ENCODE measurements at regions not wholly inside any gene's neighbourhood (a gene's known extent, or its start where the extent isn't known, plus 50 kb on each side); places are given as distances from the start of the nearest gene placed in this dataset.

DNA sequence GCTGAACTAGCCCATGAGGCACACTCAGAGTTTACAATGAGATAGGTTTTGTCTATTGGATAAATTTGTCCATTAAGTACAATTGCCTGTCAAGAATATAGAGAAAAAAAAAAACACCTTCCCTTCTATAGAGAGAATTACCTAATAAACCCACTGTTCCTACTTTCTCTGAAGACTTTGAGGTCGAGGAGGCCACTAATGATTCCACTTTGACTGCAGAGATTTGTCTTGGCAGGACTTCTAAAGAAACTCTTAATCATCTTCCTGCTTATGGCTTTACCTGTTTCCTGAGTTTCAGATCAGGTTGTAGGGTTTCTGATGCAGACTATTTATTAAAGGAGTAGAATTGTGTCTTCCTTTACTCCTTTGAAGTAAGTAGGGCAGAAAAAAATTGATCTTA lies 342.4 kb upstream of the KCNMB2 start:
- H3K4me3 ChIP-seq (ENCODE audit: low read depth in 1 of 3, low read length in 3 of 3) = no peak overlapping the region
- H3K4me1 ChIP-seq (ENCODE audit: control insufficient read depth in 4 of 4, insufficient read depth in 4 of 4, low read length in 3 of 4) = no peaks in the 10 kb centered on the region
- no peak overlapping the region for H3K9ac ChIP-seq (ENCODE audit: low read depth in 1 of 2, low read length in 2 of 2)
- H3K36me3 ChIP-seq (ENCODE audit: control insufficient read depth in 4 of 4, insufficient read depth in 3 of 4, low read depth in 1 of 4, low read length in 3 of 4) = no peaks in the 10 kb centered on the region
- no peaks in the 10 kb centered on the region for H3K9me3 ChIP-seq (ENCODE audit: control insufficient read depth in 4 of 4, low read length in 3 of 4)
- no peaks in the 10 kb centered on the region for H3K27me3 ChIP-seq (ENCODE audit: control insufficient read depth in 4 of 4, insufficient read depth in 4 of 4, low read length in 3 of 4)
- no peak overlapping the region for H3K27ac ChIP-seq (ENCODE audit: low read depth in 1 of 2, low read length in 2 of 2)
- 59% methylated on average over 1 of the region's 1 CpG for WGBS
- DNase-seq (ENCODE audit: low spot score) = no peak
- TF ChIP-seq GABPA (IDR thresholded peaks at IDR 0.05 in 1 of 2, conservative IDR thresholded peaks at IDR 0.05 in 1 of 2) (no peak), HNF4A (conservative IDR thresholded peaks at IDR 0.05) (no peak), JUND (IDR thresholded peaks at IDR 0.05) (no peak), RAD21 (IDR thresholded peaks at IDR 0.05) (no peak), TAF1 (conservative IDR thresholded peaks at IDR 0.05) (no peak), HNF4G (IDR thresholded peaks at IDR 0.05) (no peak), SP1 (IDR thresholded peaks at IDR 0.05) (no peak), YY1 (IDR thresholded peaks at IDR 0.05) (no peak)
- TF ChIP-seq, protein P1, sequence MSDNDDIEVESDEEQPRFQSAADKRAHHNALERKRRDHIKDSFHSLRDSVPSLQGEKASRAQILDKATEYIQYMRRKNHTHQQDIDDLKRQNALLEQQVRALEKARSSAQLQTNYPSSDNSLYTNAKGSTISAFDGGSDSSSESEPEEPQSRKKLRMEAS (IDR thresholded peaks at IDR 0.05) = no peak

DNA sequence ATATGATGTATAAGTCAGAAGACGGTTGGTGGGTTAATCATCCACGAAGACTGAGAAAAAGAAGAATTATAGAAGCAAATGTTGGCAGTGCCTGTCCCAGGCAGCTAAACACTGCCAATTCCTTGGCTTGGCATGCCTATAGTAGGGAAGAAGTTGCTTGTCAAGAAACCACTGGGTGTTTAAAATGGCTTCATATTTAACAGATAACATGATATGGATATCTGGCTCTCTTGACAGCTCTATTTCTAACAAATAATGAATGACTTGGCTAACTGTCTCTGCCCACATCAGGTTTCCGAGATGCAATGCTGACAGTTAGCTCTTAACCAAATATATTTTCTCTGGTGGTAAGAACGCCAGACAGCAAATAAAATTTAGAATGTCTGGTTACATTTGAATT lies 341.7 kb upstream of the KCNMB2 start:
- no peak for DNase-seq (ENCODE audit: low spot score)
- H3K27me3 ChIP-seq (ENCODE audit: control insufficient read depth in 4 of 4, insufficient read depth in 4 of 4, low read length in 3 of 4) = no peaks in the 10 kb centered on the region
- 78% methylated on average over 4 of the region's 4 CpGs for WGBS
- no peak for TF ChIP-seq TAF1 (conservative IDR thresholded peaks at IDR 0.05)
- TF ChIP-seq NR2F2 (IDR thresholded peaks at IDR 0.05) = no peak
- no peak for TF ChIP-seq FOXA1 (IDR thresholded peaks at IDR 0.05)
- H3K4me3 ChIP-seq (ENCODE audit: low read depth in 1 of 3, low read length in 3 of 3) = no peak overlapping the region
- no peaks in the 10 kb centered on the region for H3K4me1 ChIP-seq (ENCODE audit: control insufficient read depth in 4 of 4, insufficient read depth in 4 of 4, low read length in 3 of 4)
- H3K9ac ChIP-seq (ENCODE audit: low read depth in 1 of 2, low read length in 2 of 2) = no peak overlapping the region
- H3K36me3 ChIP-seq (ENCODE audit: control insufficient read depth in 4 of 4, insufficient read depth in 3 of 4, low read depth in 1 of 4, low read length in 3 of 4) = no peaks in the 10 kb centered on the region
- H3K9me3 ChIP-seq (ENCODE audit: control insufficient read depth in 4 of 4, low read length in 3 of 4) = no peaks in the 10 kb centered on the region
- no peak overlapping the region for H3K27ac ChIP-seq (ENCODE audit: low read depth in 1 of 2, low read length in 2 of 2)

DNA sequence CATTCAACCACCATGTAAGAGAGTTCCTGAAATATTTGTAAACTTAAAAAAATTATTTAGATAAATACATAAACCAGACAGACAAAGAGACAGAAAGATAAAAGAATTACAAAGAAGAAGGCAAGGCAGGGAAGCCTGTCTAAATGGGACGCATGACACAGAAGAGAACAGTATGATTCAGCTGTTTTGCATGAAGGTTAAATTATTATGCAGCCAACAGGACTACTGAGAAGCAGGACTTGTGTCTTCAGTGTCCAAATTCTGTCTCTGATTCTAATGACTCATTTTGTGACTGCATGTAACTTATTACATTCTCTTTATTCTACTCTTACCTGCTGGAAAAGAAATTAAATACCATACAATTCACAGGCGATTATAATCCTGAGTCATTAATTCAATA lies 340.4 kb upstream of the KCNMB2 start:
- H3K27ac ChIP-seq (ENCODE audit: low read depth in 1 of 2, low read length in 2 of 2) = no peak overlapping the region
- TF ChIP-seq YY1 (IDR thresholded peaks at IDR 0.05) = no peak
- no peak for TF ChIP-seq FOXA2 (IDR thresholded peaks at IDR 0.05)
- TF ChIP-seq, protein P2, sequence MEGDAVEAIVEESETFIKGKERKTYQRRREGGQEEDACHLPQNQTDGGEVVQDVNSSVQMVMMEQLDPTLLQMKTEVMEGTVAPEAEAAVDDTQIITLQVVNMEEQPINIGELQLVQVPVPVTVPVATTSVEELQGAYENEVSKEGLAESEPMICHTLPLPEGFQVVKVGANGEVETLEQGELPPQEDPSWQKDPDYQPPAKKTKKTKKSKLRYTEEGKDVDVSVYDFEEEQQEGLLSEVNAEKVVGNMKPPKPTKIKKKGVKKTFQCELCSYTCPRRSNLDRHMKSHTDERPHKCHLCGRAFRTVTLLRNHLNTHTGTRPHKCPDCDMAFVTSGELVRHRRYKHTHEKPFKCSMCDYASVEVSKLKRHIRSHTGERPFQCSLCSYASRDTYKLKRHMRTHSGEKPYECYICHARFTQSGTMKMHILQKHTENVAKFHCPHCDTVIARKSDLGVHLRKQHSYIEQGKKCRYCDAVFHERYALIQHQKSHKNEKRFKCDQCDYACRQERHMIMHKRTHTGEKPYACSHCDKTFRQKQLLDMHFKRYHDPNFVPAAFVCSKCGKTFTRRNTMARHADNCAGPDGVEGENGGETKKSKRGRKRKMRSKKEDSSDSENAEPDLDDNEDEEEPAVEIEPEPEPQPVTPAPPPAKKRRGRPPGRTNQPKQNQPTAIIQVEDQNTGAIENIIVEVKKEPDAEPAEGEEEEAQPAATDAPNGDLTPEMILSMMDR (IDR thresholded peaks at IDR 0.05; ENCODE audit: low read depth, low read length, missing input control) = no peak
- no peak for TF ChIP-seq RXRA (IDR thresholded peaks at IDR 0.05)
- TF ChIP-seq HNF4G (IDR thresholded peaks at IDR 0.05) = no peak
- H3K27me3 ChIP-seq (ENCODE audit: control insufficient read depth in 4 of 4, insufficient read depth in 4 of 4, low read length in 3 of 4) = no peaks in the 10 kb centered on the region
- H3K4me3 ChIP-seq (ENCODE audit: low read depth in 1 of 3, low read length in 3 of 3) = no peak overlapping the region
- no peak overlapping the region for H3K9ac ChIP-seq (ENCODE audit: low read depth in 1 of 2, low read length in 2 of 2)
- no peaks in the 10 kb centered on the region for H3K9me3 ChIP-seq (ENCODE audit: control insufficient read depth in 4 of 4, low read length in 3 of 4)
- DNase-seq (ENCODE audit: low spot score) = no peak
- WGBS = 89% methylated on average over 2 of the region's 2 CpGs
- H3K36me3 ChIP-seq (ENCODE audit: control insufficient read depth in 4 of 4, insufficient read depth in 3 of 4, low read depth in 1 of 4, low read length in 3 of 4) = no peaks in the 10 kb centered on the region
- H3K4me1 ChIP-seq (ENCODE audit: control insufficient read depth in 4 of 4, insufficient read depth in 4 of 4, low read length in 3 of 4) = no peaks in the 10 kb centered on the region

DNA sequence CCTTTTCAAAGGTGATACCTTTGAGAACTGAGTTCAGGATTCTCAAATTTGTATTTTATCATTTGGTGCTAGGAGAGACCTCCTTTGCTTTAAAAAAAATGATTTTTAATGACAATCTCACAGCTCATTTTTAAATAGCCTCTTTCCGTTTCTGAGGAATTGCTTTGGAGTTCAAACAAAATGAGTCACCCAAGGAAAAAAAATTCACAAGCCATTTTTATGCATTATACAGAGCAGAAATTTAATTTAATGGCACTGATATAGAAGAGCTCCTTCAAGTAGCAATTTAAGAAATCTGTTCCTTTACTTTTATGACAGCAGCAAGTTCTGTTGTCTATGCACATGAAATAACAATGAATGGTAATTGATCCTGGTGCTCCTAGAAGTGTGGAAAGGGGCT lies 337.9 kb upstream of the KCNMB2 start:
- Histone ChIP-seq H3K27me3 (ENCODE audit: control insufficient read depth in 4 of 4, insufficient read depth in 4 of 4, low read length in 3 of 4) (no peaks in the 10 kb centered on the region), H3K4me1 (ENCODE audit: control insufficient read depth in 4 of 4, insufficient read depth in 4 of 4, low read length in 3 of 4) (no peaks in the 10 kb centered on the region), H3K9me3 (ENCODE audit: control insufficient read depth in 4 of 4, low read length in 3 of 4) (no peaks in the 10 kb centered on the region), H3K9ac (ENCODE audit: low read depth in 1 of 2, low read length in 2 of 2) (no peak overlapping the region), H3K36me3 (ENCODE audit: control insufficient read depth in 4 of 4, insufficient read depth in 3 of 4, low read depth in 1 of 4, low read length in 3 of 4) (no peaks in the 10 kb centered on the region), H3K4me3 (ENCODE audit: low read depth in 1 of 3, low read length in 3 of 3) (no peak overlapping the region), H3K27ac (ENCODE audit: low read depth in 1 of 2, low read length in 2 of 2) (no peak overlapping the region)
- no peak for DNase-seq (ENCODE audit: low spot score)
- WGBS = 81% methylated on average over 1 of the region's 1 CpG
- TF ChIP-seq FOXA2 (IDR thresholded peaks at IDR 0.05) (no peak), RAD21 (IDR thresholded peaks at IDR 0.05) (no peak), NR2F2 (IDR thresholded peaks at IDR 0.05) (no peak), RXRA (IDR thresholded peaks at IDR 0.05) (no peak), TAF1 (conservative IDR thresholded peaks at IDR 0.05) (no peak), HNF4A (conservative IDR thresholded peaks at IDR 0.05) (no peak), YY1 (IDR thresholded peaks at IDR 0.05) (no peak), JUND (IDR thresholded peaks at IDR 0.05) (no peak)
- TF ChIP-seq, protein P2 (IDR thresholded peaks at IDR 0.05; ENCODE audit: low read depth, low read length, missing input control) = no peak
- TF ChIP-seq, protein P1 (IDR thresholded peaks at IDR 0.05) = no peak
- TF ChIP-seq, protein P3, sequence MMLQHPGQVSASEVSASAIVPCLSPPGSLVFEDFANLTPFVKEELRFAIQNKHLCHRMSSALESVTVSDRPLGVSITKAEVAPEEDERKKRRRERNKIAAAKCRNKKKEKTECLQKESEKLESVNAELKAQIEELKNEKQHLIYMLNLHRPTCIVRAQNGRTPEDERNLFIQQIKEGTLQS (IDR thresholded peaks at IDR 0.05) = no peak
